OCI-LY3 (cell line): ENCODE measurements at regions not wholly inside any gene's neighbourhood (a gene's known extent, or its start where the extent isn't known, plus 50 kb on each side); places are given as distances from the start of the nearest gene placed in this dataset.
"Not testable (repeated sequence)": the region's sequence is repeated elsewhere in the genome, so short reads cannot be mapped to it uniquely, and the experiment has no call there.

Experiments used
- CTCF ChIP-seq: fragments of 200-600, 300-600 bp; sonication (generic); IDR thresholded peaks from 2 replicates; pipeline ENCODE4 v1.5.1; 2014; ENCODE audit warnings: antibody characterized with exemption, low read length, low read depth
- EZH2phosphoT487 ChIP-seq: fragments of 200-600 bp; shearing (Covaris generic); IDR thresholded peaks from 2 replicates; pipeline ENCODE4 v1.6.1; 2018; ENCODE audit warnings: antibody characterized with exemption, mixed run types, low read depth

GRCh38 chr1:143862722-143863121 is 109.1 kb downstream of the FAM72C start:
- not testable (repeated sequence) for TF ChIP-seq CTCF, EZH2phosphoT487
